ENCODE measurements at regions not wholly inside any gene's neighbourhood (a gene's known extent, or its start where the extent isn't known, plus 50 kb on each side); places are given as distances from the start of the nearest gene placed in this dataset.
"Not testable (repeated sequence)": the region's sequence is repeated elsewhere in the genome, so short reads cannot be mapped to it uniquely, and the experiment has no call there.

- no peak for DNase-seq
Measured at GRCh38 chr3:839981-840380, 252.8 kb upstream of the CNTN6 start.

GRCh38 chr3:851098-851790, 241.6 kb upstream of the CNTN6 start:
- DNase-seq: no peak

GRCh38 chr3:852033-852432, 240.8 kb upstream of the CNTN6 start:
- DNase-seq: no peak

DNA sequence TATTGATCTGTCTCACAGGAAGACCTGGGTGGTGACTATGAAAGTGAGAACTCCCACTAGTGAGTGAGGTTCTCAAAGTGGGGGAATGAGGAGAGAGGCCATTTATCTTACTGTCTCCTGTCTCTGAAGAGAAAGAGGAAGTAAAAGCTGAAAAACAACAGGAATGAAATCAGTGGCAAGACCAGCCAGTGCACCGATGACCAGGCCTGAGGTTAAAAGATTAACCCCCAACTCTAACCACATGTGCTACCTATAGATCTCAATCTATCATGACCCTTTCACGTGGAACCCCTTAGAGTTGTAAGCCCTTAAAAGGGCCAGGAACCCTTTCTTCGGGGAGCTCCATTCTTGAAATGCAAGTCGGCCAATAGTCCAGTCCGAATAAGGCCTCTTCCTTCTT, 239.3 kb upstream of the CNTN6 start:
- DNase-seq: no peak

DNA sequence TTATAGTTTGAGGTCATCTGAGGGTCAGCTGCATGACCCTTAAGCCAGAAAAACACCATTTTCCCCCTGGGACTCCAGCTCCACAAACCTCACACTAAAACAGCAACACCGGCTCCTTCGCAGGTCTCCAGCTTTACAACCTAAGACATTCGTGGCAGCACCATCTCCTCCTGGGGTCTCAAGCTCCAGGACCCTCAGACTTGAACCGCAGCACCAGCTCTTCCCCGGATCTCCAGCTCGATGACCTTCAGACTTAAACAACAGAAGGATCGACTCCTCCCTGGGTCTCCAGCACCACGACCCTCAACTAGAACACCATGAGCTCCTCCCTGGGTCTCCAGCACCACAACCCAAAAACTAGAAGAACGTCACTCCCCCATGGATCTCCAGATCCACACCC, 233.7 kb upstream of the CNTN6 start:
- DNase-seq: no peak

- no peak for DNase-seq
Measured at GRCh38 chr3:861721-862120, 231.1 kb upstream of the CNTN6 start.

- DNase-seq: no peak
Measured at GRCh38 chr3:869269-869668, 223.6 kb upstream of the CNTN6 start.

GRCh38 chr3:869734-870133, 223.1 kb upstream of the CNTN6 start:
- no peak for DNase-seq

- no peak for DNase-seq
Measured at GRCh38 chr3:871651-872050, 221.2 kb upstream of the CNTN6 start.

DNA sequence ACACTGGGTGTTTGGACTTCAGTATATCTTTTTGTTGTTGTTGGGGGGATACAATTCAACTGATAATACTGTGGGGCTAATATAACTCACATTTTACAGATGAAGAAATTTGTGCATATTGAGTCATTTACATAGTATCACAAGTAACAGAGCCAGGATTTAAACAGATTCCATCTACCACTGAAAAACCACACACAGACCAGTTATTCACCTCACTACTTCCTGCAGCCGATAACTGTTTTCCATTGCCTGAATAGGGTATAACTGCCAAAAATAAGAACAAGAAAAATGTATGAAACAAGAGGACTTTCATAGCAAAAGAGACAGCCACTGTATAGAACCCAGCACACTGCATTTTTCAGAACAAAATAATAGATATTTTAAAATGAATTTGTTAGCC, 215.8 kb upstream of the CNTN6 start:
- DNase-seq: no peak

GRCh38 chr3:878746-879145, 214.1 kb upstream of the CNTN6 start:
- DNase-seq: no peak

DNA sequence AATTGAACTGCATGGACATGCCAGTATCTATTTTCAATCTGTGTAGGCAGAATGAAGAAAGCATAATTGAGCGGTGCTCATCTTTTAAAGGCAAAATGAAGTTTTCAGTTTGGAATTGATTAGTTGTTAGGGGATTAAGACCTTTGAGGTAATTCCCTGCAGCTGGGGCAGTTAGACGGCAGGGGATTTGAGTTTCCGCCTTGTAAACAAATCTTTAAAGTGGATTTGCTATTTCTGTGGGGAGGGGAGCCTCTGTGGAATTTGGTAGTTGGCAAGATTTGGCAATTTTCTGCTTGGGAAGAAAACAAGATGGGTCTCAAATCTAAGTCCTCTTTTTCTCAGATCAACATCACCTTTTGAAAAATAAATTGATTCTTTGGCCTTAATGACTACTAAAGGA, 212.5 kb upstream of the CNTN6 start:
- no peak for DNase-seq

- DNase-seq: no peak
Measured at GRCh38 chr3:882533-882932, 210.3 kb upstream of the CNTN6 start.

DNA sequence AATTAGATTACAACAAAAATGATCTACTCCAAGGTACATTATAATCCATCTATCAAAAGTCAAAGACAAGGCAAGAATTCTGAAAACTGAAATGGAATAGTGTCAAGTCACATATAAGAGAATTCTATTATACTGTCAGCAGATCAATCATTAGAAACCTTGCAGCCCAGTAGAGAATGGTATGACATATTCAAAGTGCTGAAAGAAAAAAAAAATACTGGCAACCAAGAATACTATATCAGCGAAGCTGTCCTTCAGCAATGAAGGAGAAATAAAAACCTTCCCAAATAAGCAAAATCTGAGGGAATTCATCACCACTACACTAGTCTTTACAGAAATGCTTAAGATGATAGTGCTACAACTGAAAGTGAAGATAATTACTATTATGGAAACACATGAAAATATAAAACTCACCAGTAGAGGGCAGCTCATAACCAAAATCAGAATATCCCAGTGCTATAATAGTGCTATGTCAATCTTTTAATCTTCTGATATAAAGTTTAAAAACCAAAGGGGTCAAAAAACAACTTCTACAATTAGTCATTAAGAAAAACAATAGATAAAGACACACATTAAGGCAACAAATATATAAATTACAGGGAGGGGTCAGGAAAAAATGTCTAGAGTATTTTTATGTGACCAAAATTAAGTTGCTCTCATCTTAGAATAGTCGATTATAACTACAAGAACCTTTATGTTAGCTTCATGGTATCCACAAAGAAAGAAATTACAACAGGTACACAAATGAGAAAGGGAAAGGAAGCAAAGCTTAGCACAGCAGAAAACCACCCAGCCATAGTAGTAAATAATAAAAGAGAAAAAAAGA, 190.7 kb upstream of the CNTN6 start:
- no peak for DNase-seq

DNA sequence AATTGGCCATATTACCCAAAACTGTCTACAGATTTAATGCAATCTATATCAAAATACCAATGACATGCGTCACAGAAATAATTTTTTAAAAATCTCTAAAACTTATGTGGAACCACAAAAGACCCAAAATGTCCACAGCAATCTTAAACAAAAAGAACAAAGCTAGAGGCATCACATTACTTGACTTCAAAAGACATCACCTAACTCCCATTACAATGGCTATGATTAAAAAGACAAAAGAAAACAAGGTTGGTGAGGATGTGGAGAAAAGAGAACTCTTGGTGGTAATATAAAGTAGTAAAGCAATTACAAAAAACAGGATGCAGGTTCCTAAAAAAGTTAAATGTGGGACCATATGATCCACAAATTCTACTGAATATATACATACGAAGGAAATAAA, 187.6 kb upstream of the CNTN6 start:
- DNase-seq: no peak

GRCh38 chr3:906739-907138, 186.1 kb upstream of the CNTN6 start:
- no peak for DNase-seq

- no peak for DNase-seq
Measured at GRCh38 chr3:908839-909238, 184.0 kb upstream of the CNTN6 start.

GRCh38 chr3:912717-913116, 180.1 kb upstream of the CNTN6 start:
- not testable (repeated sequence) for DNase-seq

- no peak for DNase-seq
Measured at GRCh38 chr3:923161-923910, 169.5 kb upstream of the CNTN6 start.

DNA sequence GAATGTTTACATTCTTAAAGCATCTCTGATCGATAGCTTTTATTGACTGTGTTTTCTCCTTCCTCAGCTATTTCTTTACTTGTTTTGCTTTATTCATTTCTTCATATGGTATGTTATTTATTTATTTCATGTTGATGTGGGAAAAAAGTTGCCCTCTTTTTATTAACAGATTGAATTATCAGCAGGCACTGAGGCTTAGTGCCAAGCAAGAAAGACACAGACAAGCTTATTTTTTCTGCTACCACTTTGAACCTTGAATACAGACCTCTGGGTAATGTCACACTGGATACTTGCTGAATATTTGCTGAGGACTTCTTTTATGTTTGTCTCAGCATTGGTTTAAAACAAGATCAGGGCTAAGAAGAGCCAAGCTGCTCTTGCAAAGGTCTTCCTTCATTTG, 162.0 kb upstream of the CNTN6 start:
- DNase-seq: no peak

DNA sequence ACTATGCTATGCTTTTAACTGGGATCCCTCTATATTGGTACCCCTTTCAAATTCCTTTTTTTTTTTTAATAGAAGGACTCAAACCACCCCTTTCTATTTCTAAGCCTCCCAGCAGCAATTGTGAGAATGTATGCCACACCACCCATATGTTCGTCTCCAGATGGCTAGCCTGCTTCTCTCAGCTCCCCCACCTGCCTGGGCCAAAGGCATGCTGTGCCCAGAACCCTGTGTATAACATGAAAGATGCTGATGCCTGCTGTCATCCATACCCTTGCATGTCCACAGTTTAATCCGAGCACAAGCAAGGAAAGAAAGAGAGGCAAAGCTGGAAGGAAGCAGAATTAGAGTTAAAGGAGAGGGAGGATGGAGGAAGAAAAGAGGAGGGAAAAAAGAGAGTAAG, 159.5 kb upstream of the CNTN6 start:
- no peak for DNase-seq

DNA sequence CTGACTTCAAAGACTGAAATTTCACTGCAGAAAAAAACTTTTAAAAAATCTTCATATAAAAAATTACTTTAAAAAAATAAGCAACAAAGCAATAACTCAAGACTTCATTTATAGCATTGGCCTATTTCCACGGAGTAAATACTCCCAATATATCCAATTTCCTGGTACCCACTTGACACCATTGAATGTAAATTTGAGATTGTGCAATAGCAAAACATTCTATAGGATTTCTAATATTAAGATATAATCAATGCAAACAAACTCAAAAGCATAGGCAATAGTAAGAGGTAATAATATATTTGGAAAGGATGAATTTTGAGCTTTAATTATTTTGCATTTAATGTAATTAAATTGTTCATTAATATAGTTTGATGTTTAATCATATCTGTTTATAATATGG, 148.0 kb upstream of the CNTN6 start:
- no peak for DNase-seq

- no peak for DNase-seq
Measured at GRCh38 chr3:945738-946137, 147.1 kb upstream of the CNTN6 start.

GRCh38 chr3:952906-953305, 139.9 kb upstream of the CNTN6 start:
- DNase-seq: no peak

All from NCI-H510A (cell line).